ENCODE measurements at regions not wholly inside any gene's neighbourhood (a gene's known extent, or its start where the extent isn't known, plus 50 kb on each side); places are given as distances from the start of the nearest gene placed in this dataset.

DNA sequence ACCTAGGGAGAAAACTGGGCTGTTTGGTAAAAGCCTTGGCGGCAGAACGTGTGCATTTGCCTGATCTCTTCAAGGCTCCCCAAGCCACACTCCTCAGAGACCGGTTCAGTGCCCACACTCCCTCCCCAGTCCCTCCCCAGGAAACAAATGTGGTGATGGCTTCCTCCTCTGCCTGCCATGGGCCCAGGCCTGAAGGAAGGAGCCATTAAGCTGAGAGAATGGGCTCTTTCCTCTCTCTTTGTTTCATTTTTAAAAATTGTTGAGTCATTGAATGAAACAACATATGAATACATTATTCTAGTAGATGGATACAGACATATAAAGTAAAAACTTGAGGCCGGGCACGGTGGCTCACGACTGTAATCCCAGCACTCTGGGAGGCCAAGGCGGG lies 50.6 kb upstream of the YWHAQ start:
- TF ChIP-seq ELF4 (IDR thresholded peaks at IDR 0.05) (no peak), ARNT (IDR thresholded peaks at IDR 0.05) (no peak), BHLHE40 (IDR thresholded peaks at IDR 0.05; ENCODE audit: borderline replicate concordance) (no peak)

All from HEK293T (cell line).